ENCODE measurements at regions not wholly inside any gene's neighbourhood (a gene's known extent, or its start where the extent isn't known, plus 50 kb on each side); places are given as distances from the start of the nearest gene placed in this dataset.

GRCh38 chr5:61652916-61653315 is 320.9 kb downstream of the ZSWIM6 start:
- Mint-ChIP-seq H3K27me3 (peaks cover 13% of the 10 kb centered on the region), H3K4me3 (ENCODE audit: low read depth) (no peak overlapping the region), H3K4me1 (ENCODE audit: low read depth) (no peaks in the 10 kb centered on the region), H3K36me3 (ENCODE audit: insufficient read depth) (no peaks in the 10 kb centered on the region), H3K9me3 (ENCODE audit: low read depth) (no peaks in the 10 kb centered on the region), H3K27ac (no peak overlapping the region)
- no peak for DNase-seq (ENCODE audit: low spot score, unreplicated experiment)
- TF ChIP-seq, protein P1, sequence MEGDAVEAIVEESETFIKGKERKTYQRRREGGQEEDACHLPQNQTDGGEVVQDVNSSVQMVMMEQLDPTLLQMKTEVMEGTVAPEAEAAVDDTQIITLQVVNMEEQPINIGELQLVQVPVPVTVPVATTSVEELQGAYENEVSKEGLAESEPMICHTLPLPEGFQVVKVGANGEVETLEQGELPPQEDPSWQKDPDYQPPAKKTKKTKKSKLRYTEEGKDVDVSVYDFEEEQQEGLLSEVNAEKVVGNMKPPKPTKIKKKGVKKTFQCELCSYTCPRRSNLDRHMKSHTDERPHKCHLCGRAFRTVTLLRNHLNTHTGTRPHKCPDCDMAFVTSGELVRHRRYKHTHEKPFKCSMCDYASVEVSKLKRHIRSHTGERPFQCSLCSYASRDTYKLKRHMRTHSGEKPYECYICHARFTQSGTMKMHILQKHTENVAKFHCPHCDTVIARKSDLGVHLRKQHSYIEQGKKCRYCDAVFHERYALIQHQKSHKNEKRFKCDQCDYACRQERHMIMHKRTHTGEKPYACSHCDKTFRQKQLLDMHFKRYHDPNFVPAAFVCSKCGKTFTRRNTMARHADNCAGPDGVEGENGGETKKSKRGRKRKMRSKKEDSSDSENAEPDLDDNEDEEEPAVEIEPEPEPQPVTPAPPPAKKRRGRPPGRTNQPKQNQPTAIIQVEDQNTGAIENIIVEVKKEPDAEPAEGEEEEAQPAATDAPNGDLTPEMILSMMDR (IDR thresholded peaks at IDR 0.05; ENCODE audit: unreplicated experiment) = no peak

DNA sequence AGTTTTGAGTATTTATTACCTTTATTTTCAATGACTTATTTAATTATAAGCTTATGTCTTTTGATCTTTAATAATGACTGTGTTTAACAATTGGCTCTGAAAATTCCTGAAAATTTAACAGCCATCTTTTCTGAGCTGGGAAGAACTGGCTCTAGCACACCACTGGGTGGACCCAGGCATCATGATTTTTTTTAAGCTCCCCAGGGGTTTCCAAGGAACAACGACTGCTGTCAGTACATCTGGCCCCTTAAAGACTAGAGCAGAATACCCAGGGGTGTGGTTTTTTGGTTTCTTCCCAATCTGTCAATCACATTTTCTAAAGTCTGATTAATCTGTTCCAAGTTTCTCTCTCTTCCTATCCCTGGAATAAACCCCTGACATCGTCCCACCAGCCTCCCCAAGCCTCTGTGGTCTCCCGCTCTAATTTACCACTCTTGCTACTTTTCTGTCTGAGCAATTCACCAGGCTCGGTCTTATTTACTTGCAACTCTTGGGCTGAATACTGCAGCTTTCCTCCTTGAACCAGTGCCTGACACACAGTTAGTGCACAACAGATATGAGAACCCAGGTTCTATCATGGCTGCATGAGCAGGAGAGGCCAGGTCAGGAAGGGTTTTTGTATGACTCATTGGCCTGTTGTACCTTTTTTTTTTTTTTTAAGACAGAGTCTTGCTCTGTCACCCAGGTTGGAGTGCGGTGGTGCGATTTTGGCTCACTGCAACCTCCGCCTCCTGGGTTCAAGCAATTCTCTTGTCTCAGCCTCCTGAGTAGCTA is 321.9 kb downstream of the ZSWIM6 start:
- Mint-ChIP-seq H3K27ac (no peak overlapping the region), H3K4me3 (ENCODE audit: low read depth) (no peak overlapping the region), H3K4me1 (ENCODE audit: low read depth) (peaks cover 5% of the 10 kb centered on the region), H3K27me3 (peaks cover 11% of the 10 kb centered on the region), H3K9me3 (ENCODE audit: low read depth) (no peaks in the 10 kb centered on the region), H3K36me3 (ENCODE audit: insufficient read depth) (no peaks in the 10 kb centered on the region)
- TF ChIP-seq, protein P1 (IDR thresholded peaks at IDR 0.05; ENCODE audit: unreplicated experiment) = no peak
- DNase-seq (ENCODE audit: low spot score, unreplicated experiment) = no peak

DNA sequence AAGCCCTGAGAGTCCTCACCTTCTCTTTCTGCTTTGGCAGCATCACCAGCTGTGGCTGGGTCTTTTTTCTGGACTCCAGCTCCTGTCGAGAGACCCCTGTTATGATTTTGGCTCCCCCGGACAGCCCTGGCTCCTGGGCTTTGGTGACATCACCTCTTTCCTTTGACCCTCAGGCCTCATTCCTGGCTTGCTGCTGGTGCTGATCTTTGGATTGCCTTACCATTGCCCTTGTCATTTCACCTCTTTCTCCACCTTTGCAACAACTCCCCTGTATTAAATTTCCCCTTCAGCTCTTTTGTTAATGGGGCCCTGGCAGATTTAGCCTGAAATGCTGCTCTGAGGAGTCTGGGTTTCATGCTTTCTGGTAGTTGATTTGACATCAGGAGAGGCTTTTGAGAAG is 322.8 kb downstream of the ZSWIM6 start:
- Mint-ChIP-seq H3K4me1 (ENCODE audit: low read depth) (peaks cover 12% of the 10 kb centered on the region), H3K27ac (no peak overlapping the region)
- no peak for DNase-seq (ENCODE audit: low spot score, unreplicated experiment)

GRCh38 chr5:61657010-61657409 is 325.0 kb downstream of the ZSWIM6 start:
- TF ChIP-seq, protein P1 (IDR thresholded peaks at IDR 0.05; ENCODE audit: unreplicated experiment) = no peak
- no peak overlapping the region for H3K27ac Mint-ChIP-seq
- peaks cover 12% of the 10 kb centered on the region for H3K4me1 Mint-ChIP-seq (ENCODE audit: low read depth)
- peaks cover 25% of the 10 kb centered on the region for H3K27me3 Mint-ChIP-seq
- H3K36me3 Mint-ChIP-seq (ENCODE audit: insufficient read depth) = no peaks in the 10 kb centered on the region
- no peak overlapping the region for H3K4me3 Mint-ChIP-seq (ENCODE audit: low read depth)
- DNase-seq (ENCODE audit: low spot score, unreplicated experiment) = no peak
- no peaks in the 10 kb centered on the region for H3K9me3 Mint-ChIP-seq (ENCODE audit: low read depth)

More for the DNA sequence above, 322.8 kb downstream of the ZSWIM6 start:
- H3K9me3 Mint-ChIP-seq (ENCODE audit: low read depth) = no peaks in the 10 kb centered on the region
- no peak overlapping the region for H3K4me3 Mint-ChIP-seq (ENCODE audit: low read depth)
- peaks cover 13% of the 10 kb centered on the region for H3K27me3 Mint-ChIP-seq
- H3K36me3 Mint-ChIP-seq (ENCODE audit: insufficient read depth) = no peaks in the 10 kb centered on the region
- TF ChIP-seq, protein P1 (IDR thresholded peaks at IDR 0.05; ENCODE audit: unreplicated experiment) = no peak

GRCh38 chr5:61657686-61658085 is 325.6 kb downstream of the ZSWIM6 start:
- TF ChIP-seq, protein P1 (IDR thresholded peaks at IDR 0.05; ENCODE audit: unreplicated experiment) = no peak
- H3K9me3 Mint-ChIP-seq (ENCODE audit: low read depth) = no peaks in the 10 kb centered on the region
- no peak for DNase-seq (ENCODE audit: low spot score, unreplicated experiment)
- no peaks in the 10 kb centered on the region for H3K36me3 Mint-ChIP-seq (ENCODE audit: insufficient read depth)
- no peak overlapping the region for H3K27ac Mint-ChIP-seq
- H3K27me3 Mint-ChIP-seq = peaks cover 29% of the 10 kb centered on the region
- peaks cover 12% of the 10 kb centered on the region for H3K4me1 Mint-ChIP-seq (ENCODE audit: low read depth)
- H3K4me3 Mint-ChIP-seq (ENCODE audit: low read depth) = no peak overlapping the region
